GM23338 (cell line): ENCODE measurements at regions not wholly inside any gene's neighbourhood (a gene's known extent, or its start where the extent isn't known, plus 50 kb on each side); places are given as distances from the start of the nearest gene placed in this dataset.

Source experiments
- ATAC-seq: fragments of 200-7000 bp; cut with Tn5 transposase; 3 replicates; pipeline ENCODE4 v1.9.1; 2020
- DNase-seq: peaks from one replicate; pipeline ENCODE4 v3.0.0-alpha.2; 2015; ENCODE audit warnings: low spot score
- H2AFZ ChIP-seq: fragments of 200-600 bp; sonication (generic); 2 replicates; pipeline ENCODE4 v1.8.0; 2016; ENCODE audit warnings: antibody characterized with exemption, mild to moderate bottlenecking, moderate library complexity
- H3F3A ChIP-seq: fragments of 200-600 bp; sonication (generic); replicated peaks from 2 replicates; pipeline ENCODE4 v1.8.0; 2017; ENCODE audit warnings: antibody characterized with exemption, mixed run types, low read depth
- H3K27ac ChIP-seq: fragments of 200-600 bp; sonication (generic); 2 replicates; pipeline ENCODE4 v1.6.1; 2016; ENCODE audit warnings: low read depth
- H3K27me3 ChIP-seq: fragments of 200-600 bp; sonication (generic); 2 replicates; pipeline ENCODE4 v1.8.0; 2016; ENCODE audit warnings: mild to moderate bottlenecking, mixed run types, moderate library complexity; ENCODE audit not compliant: insufficient read depth
- H3K36me3 ChIP-seq: fragments of 200-600 bp; sonication (generic); 2 replicates; pipeline ENCODE4 v1.8.0; 2016; ENCODE audit warnings: mild to moderate bottlenecking; ENCODE audit not compliant: insufficient read depth
- H3K4me1 ChIP-seq: fragments of 200-600 bp; sonication (generic); 2 replicates; pipeline ENCODE4 v1.8.0; 2016; ENCODE audit warnings: mild to moderate bottlenecking, moderate library complexity; ENCODE audit not compliant: insufficient read depth
- H3K4me2 ChIP-seq: fragments of 200-600 bp; sonication (generic); 2 replicates; pipeline ENCODE4 v1.7.1; 2017; ENCODE audit warnings: mixed run types
- H3K4me3 ChIP-seq: fragments of 200-600 bp; sonication (generic); 2 replicates; pipeline ENCODE4 v1.6.1; 2016; ENCODE audit warnings: mixed run types
- H3K79me2 ChIP-seq: fragments of 200-600 bp; sonication (generic); replicated peaks from 2 replicates; pipeline ENCODE4 v1.8.0; 2017; ENCODE audit warnings: mild to moderate bottlenecking; ENCODE audit not compliant: insufficient read depth
- H3K9me2 ChIP-seq: fragments of 200-600 bp; sonication (generic); 2 replicates; pipeline ENCODE4 v1.8.0; 2017; ENCODE audit not compliant: insufficient read depth
- H4K20me1 ChIP-seq: fragments of 200-600 bp; sonication (generic); replicated peaks from 2 replicates; pipeline ENCODE4 v1.8.0; 2017; ENCODE audit warnings: mild to moderate bottlenecking; ENCODE audit not compliant: insufficient read depth
- H3K27ac Mint-ChIP-seq: 2 replicates; pipeline ENCODE4 v1.8.0; 2020; ENCODE audit warnings: inconsistent platforms, mild to moderate bottlenecking, moderate library complexity, mixed read lengths
- H3K27me3 Mint-ChIP-seq: 3 replicates; pipeline ENCODE4 v1.8.0; 2022; ENCODE audit warnings: low read depth, mild to moderate bottlenecking, moderate library complexity, mixed read lengths, inconsistent platforms; ENCODE audit not compliant: insufficient read depth, poor library complexity
- H3K36me3 Mint-ChIP-seq: 3 replicates; pipeline ENCODE4 v1.8.0; 2021; ENCODE audit warnings: low read depth, mild to moderate bottlenecking, inconsistent platforms, moderate library complexity, mixed read lengths
- H3K4me1 Mint-ChIP-seq: 3 replicates; pipeline ENCODE4 v1.8.0; 2020; ENCODE audit warnings: mild to moderate bottlenecking, inconsistent platforms, mixed read lengths
- H3K4me3 Mint-ChIP-seq: 3 replicates; pipeline ENCODE4 v1.8.0; 2021; ENCODE audit warnings: moderate library complexity, mild to moderate bottlenecking, inconsistent platforms, mixed read lengths
- H3K9me3 Mint-ChIP-seq: 3 replicates; pipeline ENCODE4 v1.8.0; 2020; ENCODE audit warnings: moderate library complexity, mild to moderate bottlenecking, inconsistent platforms, mixed read lengths
- CREB1 ChIP-seq: fragments of 250-450 bp; sonication (Bioruptor Pico); IDR thresholded peaks from 2 replicates; pipeline ENCODE4 v1.5.0; 2020; ENCODE audit warnings: low read depth, mild to moderate bottlenecking, moderate library complexity
- EZH2 ChIP-seq: fragments of 200-600 bp; sonication (generic); IDR thresholded peaks from one replicate; pipeline ENCODE4 v1.8.0; 2017; ENCODE audit warnings: antibody characterized with exemption, mild to moderate bottlenecking, low read depth; ENCODE audit not compliant: unreplicated experiment
- EZH2phosphoT487 ChIP-seq: fragments of 200-600 bp; sonication (generic); IDR thresholded peaks from one replicate; pipeline ENCODE4 v1.8.1; 2018; ENCODE audit warnings: antibody characterized with exemption; ENCODE audit not compliant: unreplicated experiment
- JUNB ChIP-seq: IDR thresholded peaks from one replicate; pipeline ENCODE4 v1.6.1; 2016; ENCODE audit warnings: antibody characterized with exemption; ENCODE audit not compliant: unreplicated experiment
- NANOG ChIP-seq: IDR thresholded peaks from 2 replicates; pipeline ENCODE4 v1.6.1; 2016; ENCODE audit warnings: antibody characterized with exemption, borderline replicate concordance
- POLR2AphosphoS5 ChIP-seq: IDR thresholded peaks from 2 replicates; pipeline ENCODE4 v1.6.1; 2016; ENCODE audit warnings: antibody characterized with exemption, low read depth
- STAT1 ChIP-seq: IDR thresholded peaks from one replicate; pipeline ENCODE4 v1.6.1; 2016; ENCODE audit warnings: antibody characterized with exemption; ENCODE audit not compliant: unreplicated experiment
- ZNF114 ChIP-seq: fragments of 250-450 bp; sonication (Bioruptor Pico); IDR thresholded peaks from 2 replicates; pipeline ENCODE4 v1.5.0; 2020; ENCODE audit warnings: mild to moderate bottlenecking, moderate library complexity
- ZNF331 ChIP-seq: fragments of 250-450 bp; sonication (Bioruptor Pico); IDR thresholded peaks from 2 replicates; pipeline ENCODE4 v1.5.0; 2020; ENCODE audit warnings: low read depth, mild to moderate bottlenecking, moderate library complexity
- TF ChIP-seq, protein P1 (sequence below): fragments of 250-450 bp; sonication (Bioruptor Pico); IDR thresholded peaks from 2 replicates; pipeline ENCODE4 v1.5.0; 2020; ENCODE audit warnings: mild to moderate bottlenecking, moderate library complexity
- TF ChIP-seq, protein P2 (sequence below): IDR thresholded peaks from one replicate; pipeline ENCODE4 v1.6.1; 2018; ENCODE audit warnings: antibody characterized with exemption; ENCODE audit not compliant: unreplicated experiment
- TF ChIP-seq, protein P3 (sequence below), 2 experiments: fragments of 200-600 bp in 1 of 2; sonication (generic) in 1 of 2; conservative IDR thresholded peaks; 2 replicates each; pipeline versions ENCODE4 v1.5.1 to v1.6.1; 2016 to 2017; ENCODE audit warnings: antibody characterized with exemption in 2 of 2, low read depth in 2 of 2, mild to moderate bottlenecking in 2 of 2, moderate library complexity in 1 of 2
- TF ChIP-seq, protein P4 (sequence below): IDR thresholded peaks from 2 replicates; pipeline ENCODE4 v1.6.1; 2016; ENCODE audit warnings: antibody characterized with exemption

DNA sequence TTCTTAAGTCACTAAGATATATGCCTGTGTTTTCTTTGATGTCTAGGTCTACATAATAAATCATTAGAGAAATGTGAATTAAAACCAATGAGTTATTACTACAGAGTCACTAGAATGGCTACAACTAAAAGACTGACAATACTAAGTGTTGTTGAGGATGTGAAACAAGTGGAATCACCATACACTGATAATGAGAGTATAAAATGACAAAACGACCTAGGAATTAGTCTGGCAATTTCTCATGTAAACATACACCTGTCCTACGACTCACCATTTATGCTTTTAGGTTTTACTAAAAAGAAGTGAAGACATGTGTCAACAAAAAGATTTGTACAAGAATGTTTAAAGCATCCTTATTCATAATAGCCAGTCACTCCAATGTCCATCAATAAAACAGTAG is 75.2 kb upstream of the SATB1 start:
- H3K9me3 Mint-ChIP-seq = no peaks in the 10 kb centered on the region
- H3K27me3 Mint-ChIP-seq = no peaks in the 10 kb centered on the region
- H3K27ac Mint-ChIP-seq = no peak overlapping the region
- Histone ChIP-seq H4K20me1 (no peaks in the 10 kb centered on the region), H3K79me2 (no peaks in the 10 kb centered on the region), H3K27me3 (no peaks in the 10 kb centered on the region), H3K4me2 (no peak overlapping the region), H3K36me3 (no peaks in the 10 kb centered on the region), H3K4me3 (no peak overlapping the region), H2AFZ (no peak overlapping the region), H3K9me2 (no peaks in the 10 kb centered on the region), H3K27ac (no peak overlapping the region), H3K4me1 (peaks cover 20% of the 10 kb centered on the region), H3F3A (no peaks in the 10 kb centered on the region)
- H3K4me1 Mint-ChIP-seq = peaks cover 25% of the 10 kb centered on the region
- no peaks in the 10 kb centered on the region for H3K36me3 Mint-ChIP-seq
- TF ChIP-seq, protein P1, sequence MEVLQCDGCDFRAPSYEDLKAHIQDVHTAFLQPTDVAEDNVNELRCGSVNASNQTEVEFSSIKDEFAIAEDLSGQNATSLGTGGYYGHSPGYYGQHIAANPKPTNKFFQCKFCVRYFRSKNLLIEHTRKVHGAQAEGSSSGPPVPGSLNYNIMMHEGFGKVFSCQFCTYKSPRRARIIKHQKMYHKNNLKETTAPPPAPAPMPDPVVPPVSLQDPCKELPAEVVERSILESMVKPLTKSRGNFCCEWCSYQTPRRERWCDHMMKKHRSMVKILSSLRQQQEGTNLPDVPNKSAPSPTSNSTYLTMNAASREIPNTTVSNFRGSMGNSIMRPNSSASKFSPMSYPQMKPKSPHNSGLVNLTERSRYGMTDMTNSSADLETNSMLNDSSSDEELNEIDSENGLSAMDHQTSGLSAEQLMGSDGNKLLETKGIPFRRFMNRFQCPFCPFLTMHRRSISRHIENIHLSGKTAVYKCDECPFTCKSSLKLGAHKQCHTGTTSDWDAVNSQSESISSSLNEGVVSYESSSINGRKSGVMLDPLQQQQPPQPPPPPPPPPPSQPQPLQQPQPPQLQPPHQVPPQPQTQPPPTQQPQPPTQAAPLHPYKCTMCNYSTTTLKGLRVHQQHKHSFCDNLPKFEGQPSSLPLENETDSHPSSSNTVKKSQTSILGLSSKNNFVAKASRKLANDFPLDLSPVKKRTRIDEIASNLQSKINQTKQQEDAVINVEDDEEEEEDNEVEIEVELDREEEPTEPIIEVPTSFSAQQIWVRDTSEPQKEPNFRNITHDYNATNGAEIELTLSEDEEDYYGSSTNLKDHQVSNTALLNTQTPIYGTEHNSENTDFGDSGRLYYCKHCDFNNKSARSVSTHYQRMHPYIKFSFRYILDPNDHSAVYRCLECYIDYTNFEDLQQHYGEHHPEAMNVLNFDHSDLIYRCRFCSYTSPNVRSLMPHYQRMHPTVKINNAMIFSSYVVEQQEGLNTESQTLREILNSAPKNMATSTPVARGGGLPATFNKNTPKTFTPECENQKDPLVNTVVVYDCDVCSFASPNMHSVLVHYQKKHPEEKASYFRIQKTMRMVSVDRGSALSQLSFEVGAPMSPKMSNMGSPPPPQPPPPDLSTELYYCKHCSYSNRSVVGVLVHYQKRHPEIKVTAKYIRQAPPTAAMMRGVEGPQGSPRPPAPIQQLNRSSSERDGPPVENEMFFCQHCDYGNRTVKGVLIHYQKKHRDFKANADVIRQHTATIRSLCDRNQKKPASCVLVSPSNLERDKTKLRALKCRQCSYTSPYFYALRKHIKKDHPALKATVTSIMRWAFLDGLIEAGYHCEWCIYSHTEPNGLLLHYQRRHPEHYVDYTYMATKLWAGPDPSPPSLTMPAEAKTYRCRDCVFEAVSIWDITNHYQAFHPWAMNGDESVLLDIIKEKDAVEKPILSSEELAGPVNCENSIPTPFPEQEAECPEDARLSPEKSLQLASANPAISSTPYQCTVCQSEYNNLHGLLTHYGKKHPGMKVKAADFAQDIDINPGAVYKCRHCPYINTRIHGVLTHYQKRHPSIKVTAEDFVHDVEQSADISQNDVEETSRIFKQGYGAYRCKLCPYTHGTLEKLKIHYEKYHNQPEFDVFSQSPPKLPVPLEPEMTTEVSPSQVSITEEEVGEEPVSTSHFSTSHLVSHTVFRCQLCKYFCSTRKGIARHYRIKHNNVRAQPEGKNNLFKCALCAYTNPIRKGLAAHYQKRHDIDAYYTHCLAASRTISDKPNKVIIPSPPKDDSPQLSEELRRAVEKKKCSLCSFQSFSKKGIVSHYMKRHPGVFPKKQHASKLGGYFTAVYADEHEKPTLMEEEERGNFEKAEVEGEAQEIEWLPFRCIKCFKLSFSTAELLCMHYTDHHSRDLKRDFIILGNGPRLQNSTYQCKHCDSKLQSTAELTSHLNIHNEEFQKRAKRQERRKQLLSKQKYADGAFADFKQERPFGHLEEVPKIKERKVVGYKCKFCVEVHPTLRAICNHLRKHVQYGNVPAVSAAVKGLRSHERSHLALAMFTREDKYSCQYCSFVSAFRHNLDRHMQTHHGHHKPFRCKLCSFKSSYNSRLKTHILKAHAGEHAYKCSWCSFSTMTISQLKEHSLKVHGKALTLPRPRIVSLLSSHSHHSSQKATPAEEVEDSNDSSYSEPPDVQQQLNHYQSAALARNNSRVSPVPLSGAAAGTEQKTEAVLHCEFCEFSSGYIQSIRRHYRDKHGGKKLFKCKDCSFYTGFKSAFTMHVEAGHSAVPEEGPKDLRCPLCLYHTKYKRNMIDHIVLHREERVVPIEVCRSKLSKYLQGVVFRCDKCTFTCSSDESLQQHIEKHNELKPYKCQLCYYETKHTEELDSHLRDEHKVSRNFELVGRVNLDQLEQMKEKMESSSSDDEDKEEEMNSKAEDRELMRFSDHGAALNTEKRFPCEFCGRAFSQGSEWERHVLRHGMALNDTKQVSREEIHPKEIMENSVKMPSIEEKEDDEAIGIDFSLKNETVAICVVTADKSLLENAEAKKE (CRISPR knock-in tag) = no peak
- TF ChIP-seq STAT1 = no peak
- TF ChIP-seq, protein P2, sequence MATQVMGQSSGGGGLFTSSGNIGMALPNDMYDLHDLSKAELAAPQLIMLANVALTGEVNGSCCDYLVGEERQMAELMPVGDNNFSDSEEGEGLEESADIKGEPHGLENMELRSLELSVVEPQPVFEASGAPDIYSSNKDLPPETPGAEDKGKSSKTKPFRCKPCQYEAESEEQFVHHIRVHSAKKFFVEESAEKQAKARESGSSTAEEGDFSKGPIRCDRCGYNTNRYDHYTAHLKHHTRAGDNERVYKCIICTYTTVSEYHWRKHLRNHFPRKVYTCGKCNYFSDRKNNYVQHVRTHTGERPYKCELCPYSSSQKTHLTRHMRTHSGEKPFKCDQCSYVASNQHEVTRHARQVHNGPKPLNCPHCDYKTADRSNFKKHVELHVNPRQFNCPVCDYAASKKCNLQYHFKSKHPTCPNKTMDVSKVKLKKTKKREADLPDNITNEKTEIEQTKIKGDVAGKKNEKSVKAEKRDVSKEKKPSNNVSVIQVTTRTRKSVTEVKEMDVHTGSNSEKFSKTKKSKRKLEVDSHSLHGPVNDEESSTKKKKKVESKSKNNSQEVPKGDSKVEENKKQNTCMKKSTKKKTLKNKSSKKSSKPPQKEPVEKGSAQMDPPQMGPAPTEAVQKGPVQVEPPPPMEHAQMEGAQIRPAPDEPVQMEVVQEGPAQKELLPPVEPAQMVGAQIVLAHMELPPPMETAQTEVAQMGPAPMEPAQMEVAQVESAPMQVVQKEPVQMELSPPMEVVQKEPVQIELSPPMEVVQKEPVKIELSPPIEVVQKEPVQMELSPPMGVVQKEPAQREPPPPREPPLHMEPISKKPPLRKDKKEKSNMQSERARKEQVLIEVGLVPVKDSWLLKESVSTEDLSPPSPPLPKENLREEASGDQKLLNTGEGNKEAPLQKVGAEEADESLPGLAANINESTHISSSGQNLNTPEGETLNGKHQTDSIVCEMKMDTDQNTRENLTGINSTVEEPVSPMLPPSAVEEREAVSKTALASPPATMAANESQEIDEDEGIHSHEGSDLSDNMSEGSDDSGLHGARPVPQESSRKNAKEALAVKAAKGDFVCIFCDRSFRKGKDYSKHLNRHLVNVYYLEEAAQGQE = no peak
- TF ChIP-seq ZNF331 (CRISPR knock-in tag) = no peak
- TF ChIP-seq CREB1 (CRISPR knock-in tag) = no peak
- TF ChIP-seq, protein P3, sequence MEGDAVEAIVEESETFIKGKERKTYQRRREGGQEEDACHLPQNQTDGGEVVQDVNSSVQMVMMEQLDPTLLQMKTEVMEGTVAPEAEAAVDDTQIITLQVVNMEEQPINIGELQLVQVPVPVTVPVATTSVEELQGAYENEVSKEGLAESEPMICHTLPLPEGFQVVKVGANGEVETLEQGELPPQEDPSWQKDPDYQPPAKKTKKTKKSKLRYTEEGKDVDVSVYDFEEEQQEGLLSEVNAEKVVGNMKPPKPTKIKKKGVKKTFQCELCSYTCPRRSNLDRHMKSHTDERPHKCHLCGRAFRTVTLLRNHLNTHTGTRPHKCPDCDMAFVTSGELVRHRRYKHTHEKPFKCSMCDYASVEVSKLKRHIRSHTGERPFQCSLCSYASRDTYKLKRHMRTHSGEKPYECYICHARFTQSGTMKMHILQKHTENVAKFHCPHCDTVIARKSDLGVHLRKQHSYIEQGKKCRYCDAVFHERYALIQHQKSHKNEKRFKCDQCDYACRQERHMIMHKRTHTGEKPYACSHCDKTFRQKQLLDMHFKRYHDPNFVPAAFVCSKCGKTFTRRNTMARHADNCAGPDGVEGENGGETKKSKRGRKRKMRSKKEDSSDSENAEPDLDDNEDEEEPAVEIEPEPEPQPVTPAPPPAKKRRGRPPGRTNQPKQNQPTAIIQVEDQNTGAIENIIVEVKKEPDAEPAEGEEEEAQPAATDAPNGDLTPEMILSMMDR (conservative IDR thresholded peaks at IDR 0.05; ENCODE audit: low read depth in 2 of 2) = no peak
- TF ChIP-seq EZH2 = no peak
- TF ChIP-seq, protein P4, sequence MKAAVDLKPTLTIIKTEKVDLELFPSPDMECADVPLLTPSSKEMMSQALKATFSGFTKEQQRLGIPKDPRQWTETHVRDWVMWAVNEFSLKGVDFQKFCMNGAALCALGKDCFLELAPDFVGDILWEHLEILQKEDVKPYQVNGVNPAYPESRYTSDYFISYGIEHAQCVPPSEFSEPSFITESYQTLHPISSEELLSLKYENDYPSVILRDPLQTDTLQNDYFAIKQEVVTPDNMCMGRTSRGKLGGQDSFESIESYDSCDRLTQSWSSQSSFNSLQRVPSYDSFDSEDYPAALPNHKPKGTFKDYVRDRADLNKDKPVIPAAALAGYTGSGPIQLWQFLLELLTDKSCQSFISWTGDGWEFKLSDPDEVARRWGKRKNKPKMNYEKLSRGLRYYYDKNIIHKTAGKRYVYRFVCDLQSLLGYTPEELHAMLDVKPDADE = no peak
- no peak for TF ChIP-seq NANOG
- no peak for TF ChIP-seq POLR2AphosphoS5
- no peak for TF ChIP-seq EZH2phosphoT487
- TF ChIP-seq ZNF114 (CRISPR knock-in tag) = no peak
- TF ChIP-seq JUNB = no peak
- no peak for DNase-seq
- no peak overlapping the region for H3K4me3 Mint-ChIP-seq
- no peak for ATAC-seq
